ENCODE measurements at regions not wholly inside any gene's neighbourhood (a gene's known extent, or its start where the extent isn't known, plus 50 kb on each side); places are given as distances from the start of the nearest gene placed in this dataset.

DNA sequence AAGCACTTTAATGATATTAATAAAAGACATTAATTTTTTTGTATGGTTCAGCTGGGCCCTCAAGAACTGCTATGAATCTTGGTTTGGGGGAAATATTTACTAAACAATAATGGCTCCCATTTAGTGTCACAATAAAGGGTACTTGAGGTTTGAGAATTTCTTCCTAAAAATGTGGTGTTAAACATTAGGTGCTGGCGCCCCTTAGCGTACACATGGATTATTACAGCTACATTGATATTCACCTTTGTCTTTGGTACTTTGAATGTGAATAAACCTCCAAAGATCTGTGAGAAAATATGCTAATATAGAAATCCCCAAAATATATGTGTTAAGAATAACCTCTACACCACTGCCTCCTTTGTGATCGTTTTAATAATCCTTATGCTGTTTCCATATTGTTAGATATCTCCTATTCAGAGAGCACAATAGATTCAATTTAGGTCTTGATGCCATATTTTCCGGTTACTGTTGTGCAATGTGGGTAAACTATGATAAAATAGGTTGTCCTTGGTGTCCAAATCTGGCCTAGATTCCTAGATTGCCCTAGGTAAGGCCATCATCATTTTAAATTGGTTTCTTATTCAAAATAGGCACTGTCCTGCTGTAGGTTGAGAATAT is 161.8 kb upstream of the CACNA2D1 start:
- TF ChIP-seq POLR2A (IDR thresholded peaks at IDR 0.05) (no peak), POLR2AphosphoS5 (IDR thresholded peaks at IDR 0.05) (no peak)
- TF ChIP-seq, protein P1, sequence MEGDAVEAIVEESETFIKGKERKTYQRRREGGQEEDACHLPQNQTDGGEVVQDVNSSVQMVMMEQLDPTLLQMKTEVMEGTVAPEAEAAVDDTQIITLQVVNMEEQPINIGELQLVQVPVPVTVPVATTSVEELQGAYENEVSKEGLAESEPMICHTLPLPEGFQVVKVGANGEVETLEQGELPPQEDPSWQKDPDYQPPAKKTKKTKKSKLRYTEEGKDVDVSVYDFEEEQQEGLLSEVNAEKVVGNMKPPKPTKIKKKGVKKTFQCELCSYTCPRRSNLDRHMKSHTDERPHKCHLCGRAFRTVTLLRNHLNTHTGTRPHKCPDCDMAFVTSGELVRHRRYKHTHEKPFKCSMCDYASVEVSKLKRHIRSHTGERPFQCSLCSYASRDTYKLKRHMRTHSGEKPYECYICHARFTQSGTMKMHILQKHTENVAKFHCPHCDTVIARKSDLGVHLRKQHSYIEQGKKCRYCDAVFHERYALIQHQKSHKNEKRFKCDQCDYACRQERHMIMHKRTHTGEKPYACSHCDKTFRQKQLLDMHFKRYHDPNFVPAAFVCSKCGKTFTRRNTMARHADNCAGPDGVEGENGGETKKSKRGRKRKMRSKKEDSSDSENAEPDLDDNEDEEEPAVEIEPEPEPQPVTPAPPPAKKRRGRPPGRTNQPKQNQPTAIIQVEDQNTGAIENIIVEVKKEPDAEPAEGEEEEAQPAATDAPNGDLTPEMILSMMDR (IDR thresholded peaks at IDR 0.05) = peak in 4 of 7 experiments; percentile 32 to 53 (median 38)

Measured in stomach (tissue), 4 donors.